GM12892 (cell line): ENCODE measurements at regions not wholly inside any gene's neighbourhood (a gene's known extent, or its start where the extent isn't known, plus 50 kb on each side); places are given as distances from the start of the nearest gene placed in this dataset.

ENCODE experiments used
- POLR2A ChIP-seq: IDR thresholded peaks from 2 replicates; pipeline ENCODE4 v1.6.1; 2011; ENCODE audit warnings: low read depth, low read length, control low read depth
- POLR2AphosphoS5 ChIP-seq: IDR thresholded peaks from 2 replicates; pipeline ENCODE4 v1.6.1; 2011; ENCODE audit warnings: low read depth, low read length, control low read depth

- TF ChIP-seq POLR2A (no peak), POLR2AphosphoS5 (no peak)
Observed at GRCh38 chr7:10733747-10734146, 239.9 kb upstream of the PHF14 start.
